Heart right ventricle (tissue), 16 donors: ENCODE measurements at regions not wholly inside any gene's neighbourhood (a gene's known extent, or its start where the extent isn't known, plus 50 kb on each side); places are given as distances from the start of the nearest gene placed in this dataset.
A peak's percentile ranks its signal among the peaks of the same experiment; 100 is the strongest.

Experiments
- ATAC-seq, 8 donors: fragments of 200-7000 bp; cut with Tn5 transposase; one replicate each; pipeline ENCODE4 v1.9.1; 2020; ENCODE audit warnings: mild to moderate bottlenecking in 8 of 8, moderate library complexity in 8 of 8, moderate number of reproducible peaks in 1 of 8
- DNase-seq, 2 donors: peaks; one replicate each; pipeline ENCODE4 v3.0.0-alpha.2; 2020
- H3K27ac ChIP-seq, 10 donors: fragments of 200-600 bp; sonication (generic) in 2 of 10; one replicate each; pipeline versions ENCODE4 v1.5.0 to v1.8.0; 2020 to 2022; ENCODE audit warnings: mild to moderate bottlenecking in 3 of 10
- H3K27me3 ChIP-seq, 7 donors: fragments of 200-600 bp; one replicate each; pipeline ENCODE4 v1.8.0; 2021 to 2022; ENCODE audit warnings: mild to moderate bottlenecking in 2 of 7
- H3K36me3 ChIP-seq, 9 donors: fragments of 200-600 bp; sonication (generic) in 1 of 9; one replicate each; pipeline versions ENCODE4 v1.5.0 to v1.8.0; 2020 to 2022; ENCODE audit warnings: mild to moderate bottlenecking in 2 of 9
- H3K4me1 ChIP-seq, 9 donors: fragments of 200-600 bp; sonication (generic) in 1 of 9; one replicate each; pipeline versions ENCODE4 v1.5.0 to v1.8.0; 2020 to 2022; ENCODE audit warnings: mild to moderate bottlenecking in 4 of 9
- H3K4me3 ChIP-seq, 10 donors: fragments of 200-600 bp; sonication (generic) in 2 of 10; one replicate each; pipeline versions ENCODE4 v1.5.0 to v1.8.0; 2020 to 2022; ENCODE audit warnings: mild to moderate bottlenecking in 7 of 10, moderate library complexity in 2 of 10
- H3K9me3 ChIP-seq, 11 donors: fragments of 200-600 bp in 10 of 11; sonication (generic) in 2 of 11; one replicate each; pipeline versions ENCODE4 v1.5.0 to v1.8.0; 2013 to 2022; ENCODE audit warnings: mild to moderate bottlenecking in 2 of 11, control low read depth in 1 of 11, moderate library complexity in 1 of 11
- CTCF ChIP-seq, 9 donors: fragments of 200-600 bp; sonication (generic) in 2 of 9; IDR thresholded peaks; one replicate each; pipeline versions ENCODE4 v1.5.0 to v1.8.0; 2021 to 2022; ENCODE audit warnings: antibody characterized with exemption in 9 of 9, mild to moderate bottlenecking in 5 of 9, moderate library complexity in 1 of 9
- WGBS, 2 donors: extraction: QIAGEN DNeasy Blood & Tissue Kit; methylation state at CpG; one replicate each; pipeline ENCODE4 v1.1.7; 2013; ENCODE audit warnings: inconsistent platforms in 1 of 2; 5-methylcytosine and 5-hydroxymethylcytosine counted together
- intact Hi-C, 10 donors: fragments of 100-400 bp; cut with DNase I; formaldehyde crosslinking; loops; one replicate each; pipeline versions ENCODE4 v1.11.1 to v1.14.2; 2022
- donor health status: Arrhythmogenic right ventricular cardiomyopathy.
- donor health status: ischemic (EF 13 %, LVEDD 7.1; RV severe dilation, severe dysfunction).
- donor health status: healthy with polysubstance abuse.
- donor health status: DM: no; HTN: yes; CAD: no.
- donor health status: DM: no; HTN: no; CAD: no.
- donor health status: ischemic (EF 25% LVEDD 6.9; RV normal size, moderate dysfunction).
- donor health status: ischemic (EF 25% LVEDD 5.7; RV mildly dilated, moderate dysfunction).
- donor health status: healthy.
- donor health status: DM: yes; HTN: yes; CAD: no.
- donor health status: Ischemic cardiomyopathy.
- donor health status: ischemic (EF 35%, LVEDD 5.7; RV mildly dilated, moderate dysfunction).
- donor health status: nonischemic (EF 11% LVEDD 7.7; RV severe dilation, severe dysfunction).
- donor health status: DM: yes; HTN: yes; CAD: no.
- donor health status: PGD.
- donor health status: ischemic (EF 29% LVEDD 5.4; RV normal size, mild dysfunction).
- donor health status: nonischemic (EF 23%, LVEDD 6.1; RV moderate dilation, normal function).

- Histone ChIP-seq H3K4me3 (no peak overlapping the region), H3K4me1 (no peaks in the 10 kb centered on the region), H3K27ac (no peak overlapping the region), H3K27me3 (no peaks in the 10 kb centered on the region), H3K36me3 (no peaks in the 10 kb centered on the region), H3K9me3 (no peaks in the 10 kb centered on the region)
- DNase-seq (no peak), ATAC-seq (no peak)
- TF ChIP-seq CTCF (IDR thresholded peaks at IDR 0.05) = no peak
- intact Hi-C loops = no loop called here
These were observed 176.6 kb upstream of the TYRP1 start for GRCh38 chr9:12516573-12516972.

GRCh38 chr9:12538842-12539579, 154.2 kb upstream of the TYRP1 start:
- Histone ChIP-seq H3K27me3 (no peaks in the 10 kb centered on the region), H3K4me3 (peak overlapping the region in 6 of 10 donors; percentile 15 to 29 (median 22)), H3K36me3 (no peaks in the 10 kb centered on the region), H3K4me1 (no peaks in the 10 kb centered on the region), H3K27ac (no peak overlapping the region), H3K9me3 (no peaks in the 10 kb centered on the region)
- no peak for TF ChIP-seq CTCF (IDR thresholded peaks at IDR 0.05)
- DNase-seq (no peak), ATAC-seq (no peak)
- intact Hi-C loops = no loop called here
- WGBS, 2 donors = 38 to 40% methylated on average over 13 of the region's 13 CpGs

GRCh38 chr9:12539580-12539975, 153.6 kb upstream of the TYRP1 start:
- peak overlapping the region in 6 of 10 donors; percentile 15 to 29 (median 22) for H3K4me3 ChIP-seq
- H3K4me1 ChIP-seq = no peaks in the 10 kb centered on the region
- no peak for TF ChIP-seq CTCF (IDR thresholded peaks at IDR 0.05)
- peak in 1 of 8 donors; percentile 46 for ATAC-seq
- intact Hi-C loops = no loop called here
- H3K27ac ChIP-seq = no peak overlapping the region
- no peaks in the 10 kb centered on the region for H3K36me3 ChIP-seq
- DNase-seq = no peak
- WGBS, 2 donors = 44 to 45% methylated on average over 4 of the region's 4 CpGs
- no peaks in the 10 kb centered on the region for H3K27me3 ChIP-seq
- no peaks in the 10 kb centered on the region for H3K9me3 ChIP-seq

GRCh38 chr9:12544700-12545099, 148.5 kb upstream of the TYRP1 start:
- no peaks in the 10 kb centered on the region for H3K27me3 ChIP-seq
- no peak overlapping the region for H3K4me3 ChIP-seq
- DNase-seq = no peak
- no peak for TF ChIP-seq CTCF (IDR thresholded peaks at IDR 0.05)
- ATAC-seq = no peak
- WGBS, 2 donors = 41 to 49% methylated on average over 2 of the region's 2 CpGs
- no peak overlapping the region for H3K27ac ChIP-seq
- intact Hi-C loops = no loop called here
- no peaks in the 10 kb centered on the region for H3K9me3 ChIP-seq
- H3K4me1 ChIP-seq = no peaks in the 10 kb centered on the region
- no peaks in the 10 kb centered on the region for H3K36me3 ChIP-seq
